ENCODE measurements at regions not wholly inside any gene's neighbourhood (a gene's known extent, or its start where the extent isn't known, plus 50 kb on each side); places are given as distances from the start of the nearest gene placed in this dataset.
"Not testable (repeated sequence)": the region's sequence is repeated elsewhere in the genome, so short reads cannot be mapped to it uniquely, and the experiment has no call there.

DNA sequence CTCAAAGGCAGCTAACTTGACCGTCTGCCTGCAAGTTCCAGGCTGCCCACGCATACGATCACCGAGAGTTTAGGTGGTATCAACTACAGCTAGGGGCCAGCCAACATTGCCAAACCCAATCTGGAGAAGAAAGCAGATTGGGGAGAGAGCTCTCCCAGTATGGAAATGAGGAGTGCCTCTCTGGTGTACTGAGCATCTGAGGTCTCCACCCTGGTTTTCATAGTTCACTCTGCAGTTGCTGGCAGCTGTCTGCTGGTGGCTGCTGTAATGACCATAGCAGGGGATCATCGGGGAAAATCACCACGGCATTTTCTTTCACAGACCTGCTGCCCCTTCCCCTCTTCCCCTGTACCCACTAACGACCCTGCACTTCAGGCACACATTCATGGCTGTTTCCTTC is 201.7 kb downstream of the NUFIP1 start:
- no peaks in the 10 kb centered on the region for H3K36me3 Mint-ChIP-seq (ENCODE audit: low read depth)
- POLR2A ChIA-PET = no interaction called here
- DNase-seq (no peak), ATAC-seq (no peak)
- CTCF ChIA-PET = no interaction called here
- H3K27ac Mint-ChIP-seq = no peak overlapping the region
- no peak overlapping the region for H3K4me3 Mint-ChIP-seq
- no peaks in the 10 kb centered on the region for H3K4me1 Mint-ChIP-seq (ENCODE audit: low read depth)
- peaks cover 6% of the 10 kb centered on the region for H3K27me3 Mint-ChIP-seq (ENCODE audit: low read depth)
- no peaks in the 10 kb centered on the region for H3K9me3 Mint-ChIP-seq (ENCODE audit: insufficient read depth)

DNA sequence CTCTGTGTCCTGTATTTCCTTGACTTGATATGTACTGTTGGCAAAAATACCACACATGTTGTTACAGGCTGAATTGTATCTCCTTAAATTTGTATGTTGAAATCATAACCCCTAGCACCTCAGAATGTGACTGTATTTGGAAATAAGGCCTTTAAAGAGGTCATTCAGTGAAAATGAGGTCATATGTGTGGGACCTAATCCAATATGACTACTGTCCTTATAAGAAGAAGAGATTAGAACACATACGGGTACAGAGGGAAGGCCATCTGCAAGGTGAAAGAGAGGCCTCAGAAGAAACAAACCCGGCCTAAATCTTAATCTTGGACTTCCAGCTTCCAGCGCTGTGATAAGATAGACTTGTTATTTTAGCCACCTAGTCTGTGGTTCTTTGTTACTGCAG is 202.5 kb downstream of the NUFIP1 start:
- H3K36me3 Mint-ChIP-seq (ENCODE audit: low read depth) = no peaks in the 10 kb centered on the region
- H3K27me3 Mint-ChIP-seq (ENCODE audit: low read depth) = peaks cover 4% of the 10 kb centered on the region
- H3K4me1 Mint-ChIP-seq (ENCODE audit: low read depth) = no peaks in the 10 kb centered on the region
- no peak overlapping the region for H3K4me3 Mint-ChIP-seq
- ChIA-PET POLR2A (no interaction called here), CTCF (no interaction called here)
- ATAC-seq = no peak
- no peak overlapping the region for H3K27ac Mint-ChIP-seq
- no peak for DNase-seq
- H3K9me3 Mint-ChIP-seq (ENCODE audit: insufficient read depth) = no peaks in the 10 kb centered on the region

GRCh38 chr13:44785401-44785800 is 203.9 kb downstream of the NUFIP1 start:
- H3K4me1 Mint-ChIP-seq (ENCODE audit: low read depth) = no peaks in the 10 kb centered on the region
- H3K27ac Mint-ChIP-seq = no peak overlapping the region
- ChIA-PET CTCF (no interaction called here), POLR2A (no interaction called here)
- peaks cover 4% of the 10 kb centered on the region for H3K27me3 Mint-ChIP-seq (ENCODE audit: low read depth)
- ATAC-seq (no peak), DNase-seq (no peak)
- no peaks in the 10 kb centered on the region for H3K9me3 Mint-ChIP-seq (ENCODE audit: insufficient read depth)
- H3K4me3 Mint-ChIP-seq = no peak overlapping the region
- no peaks in the 10 kb centered on the region for H3K36me3 Mint-ChIP-seq (ENCODE audit: low read depth)

DNA sequence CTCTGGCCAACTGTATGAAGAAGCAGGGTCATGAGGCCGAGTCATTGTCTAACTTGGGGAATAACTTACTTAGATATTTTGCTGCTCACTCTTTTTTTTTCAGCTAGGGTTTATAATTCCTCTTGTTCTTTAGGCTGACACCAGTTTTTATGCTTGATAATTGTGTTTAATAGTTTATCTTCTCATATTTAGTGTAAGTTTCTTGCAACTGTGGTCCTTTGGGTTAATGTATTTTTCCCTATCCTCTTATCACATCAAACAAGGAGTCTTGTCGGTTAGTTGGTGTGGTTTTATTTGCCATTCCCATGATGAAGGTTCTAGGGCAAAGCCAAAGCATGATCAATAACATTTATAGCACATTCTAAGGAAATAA is 204.6 kb downstream of the NUFIP1 start:
- H3K4me1 Mint-ChIP-seq (ENCODE audit: low read depth) = no peaks in the 10 kb centered on the region
- no peak for ATAC-seq
- H3K4me3 Mint-ChIP-seq = no peak overlapping the region
- no peak for DNase-seq
- H3K9me3 Mint-ChIP-seq (ENCODE audit: insufficient read depth) = no peaks in the 10 kb centered on the region
- H3K27ac Mint-ChIP-seq = no peak overlapping the region
- POLR2A ChIA-PET = no interaction called here
- CTCF ChIA-PET = no interaction called here
- H3K27me3 Mint-ChIP-seq (ENCODE audit: low read depth) = peaks cover 4% of the 10 kb centered on the region
- no peaks in the 10 kb centered on the region for H3K36me3 Mint-ChIP-seq (ENCODE audit: low read depth)

- no peaks in the 10 kb centered on the region for H3K36me3 Mint-ChIP-seq (ENCODE audit: low read depth)
- H3K4me3 Mint-ChIP-seq = no peak overlapping the region
- no peak overlapping the region for H3K27ac Mint-ChIP-seq
- H3K4me1 Mint-ChIP-seq (ENCODE audit: low read depth) = no peaks in the 10 kb centered on the region
- ATAC-seq (no peak), DNase-seq (no peak)
- peaks cover 4% of the 10 kb centered on the region for H3K27me3 Mint-ChIP-seq (ENCODE audit: low read depth)
- CTCF ChIA-PET = no interaction called here
- POLR2A ChIA-PET = no interaction called here
- H3K9me3 Mint-ChIP-seq (ENCODE audit: insufficient read depth) = no peaks in the 10 kb centered on the region
These were observed 205.1 kb downstream of the NUFIP1 start for GRCh38 chr13:44783994-44784707.

- Mint-ChIP-seq H3K4me1 (ENCODE audit: low read depth) (no peaks in the 10 kb centered on the region), H3K36me3 (ENCODE audit: low read depth) (no peaks in the 10 kb centered on the region), H3K9me3 (ENCODE audit: insufficient read depth) (no peaks in the 10 kb centered on the region), H3K27me3 (ENCODE audit: low read depth) (peaks cover 4% of the 10 kb centered on the region), H3K4me3 (no peak overlapping the region), H3K27ac (no peak overlapping the region)
- ATAC-seq = no peak
- POLR2A ChIA-PET = no interaction called here
- CTCF ChIA-PET = no interaction called here
- DNase-seq = no peak
These were observed 204.6 kb upstream of the TSC22D1 start for GRCh38 chr13:44780591-44781280.

DNA sequence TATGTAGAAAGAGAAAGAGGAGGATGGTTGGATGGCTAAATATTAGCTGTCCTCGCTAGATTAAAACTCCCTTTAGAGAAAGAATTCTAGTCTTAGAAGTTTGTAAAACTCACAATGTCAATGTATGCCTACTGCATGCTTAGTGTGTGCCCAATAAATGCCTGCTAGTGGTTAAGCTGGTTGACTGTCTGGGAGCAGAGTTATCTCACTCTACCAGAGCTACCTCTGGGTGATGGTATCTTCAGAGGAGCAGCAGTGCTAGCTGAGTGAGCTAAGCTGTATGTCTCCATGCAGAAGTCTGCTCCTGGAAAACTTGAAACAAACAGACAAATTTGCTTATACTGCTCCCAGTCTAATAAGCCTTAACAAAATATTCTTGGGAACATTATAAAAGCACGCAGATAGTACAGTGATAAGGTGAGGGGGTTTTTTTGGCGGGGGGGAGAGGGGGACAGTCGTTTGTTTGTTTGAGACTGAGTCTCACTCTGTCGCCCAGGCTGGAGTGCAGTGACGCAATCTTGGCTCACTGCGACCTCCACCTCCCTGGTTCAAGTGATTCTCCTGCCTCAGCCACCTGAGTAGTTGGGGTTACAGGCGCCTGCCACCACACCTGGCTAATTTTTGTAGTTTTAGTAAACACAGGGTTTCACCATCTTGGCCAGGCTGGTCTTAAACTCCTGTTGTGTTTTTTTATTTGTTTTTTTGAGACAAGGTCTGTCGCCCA is 202.8 kb upstream of the TSC22D1 start:
- H3K27me3 Mint-ChIP-seq (ENCODE audit: low read depth) = peaks cover 6% of the 10 kb centered on the region
- H3K36me3 Mint-ChIP-seq (ENCODE audit: low read depth) = no peaks in the 10 kb centered on the region
- H3K27ac Mint-ChIP-seq = no peak overlapping the region
- ChIA-PET CTCF (no interaction called here), POLR2A (no interaction called here)
- DNase-seq (no peak), ATAC-seq (no peak)
- H3K4me3 Mint-ChIP-seq = no peak overlapping the region
- H3K9me3 Mint-ChIP-seq (ENCODE audit: insufficient read depth) = no peaks in the 10 kb centered on the region
- no peaks in the 10 kb centered on the region for H3K4me1 Mint-ChIP-seq (ENCODE audit: low read depth)

DNA sequence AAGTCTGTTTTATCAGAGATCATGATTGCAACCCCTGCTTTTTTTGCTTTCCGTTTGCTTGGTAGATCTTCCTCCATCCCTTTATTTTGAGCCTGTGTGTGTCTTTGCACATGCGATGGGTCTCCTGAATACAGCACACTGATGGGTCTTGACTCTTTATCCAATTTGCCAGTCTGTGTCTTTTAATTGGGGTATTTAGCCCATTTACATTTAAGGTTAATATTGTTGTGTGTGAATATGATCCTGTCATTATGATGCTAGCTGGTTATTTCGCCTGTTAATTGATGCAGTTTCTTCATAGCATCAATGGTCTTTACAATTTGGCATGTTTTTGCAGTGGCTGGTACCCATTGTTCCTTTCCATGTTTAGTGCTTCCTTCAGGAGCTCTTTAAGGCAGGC is 199.2 kb upstream of the TSC22D1 start:
- H3K4me3 Mint-ChIP-seq; DNase-seq; H3K36me3 Mint-ChIP-seq (ENCODE audit: low read depth); CTCF ChIA-PET; H3K27me3 Mint-ChIP-seq (ENCODE audit: low read depth); H3K4me1 Mint-ChIP-seq (ENCODE audit: low read depth); ATAC-seq; POLR2A ChIA-PET; H3K27ac Mint-ChIP-seq; H3K9me3 Mint-ChIP-seq (ENCODE audit: insufficient read depth): not testable (repeated sequence)

GRCh38 chr13:44770951-44771350 is 194.8 kb upstream of the TSC22D1 start:
- ATAC-seq (no peak), DNase-seq (no peak)
- CTCF ChIA-PET = interaction anchor here (0.6 to 1.7 kb wide), 2 partner anchors 10 to 203 kb away, joined by 3 to 4 read pairs; no protein-coding TSS in a partner anchor
- POLR2A ChIA-PET = no interaction called here
- Mint-ChIP-seq H3K4me1 (ENCODE audit: low read depth) (peaks cover 19% of the 10 kb centered on the region), H3K27me3 (ENCODE audit: low read depth) (peaks cover 8% of the 10 kb centered on the region), H3K9me3 (ENCODE audit: insufficient read depth) (no peaks in the 10 kb centered on the region), H3K4me3 (no peak overlapping the region), H3K36me3 (ENCODE audit: low read depth) (no peaks in the 10 kb centered on the region), H3K27ac (no peak overlapping the region)

DNA sequence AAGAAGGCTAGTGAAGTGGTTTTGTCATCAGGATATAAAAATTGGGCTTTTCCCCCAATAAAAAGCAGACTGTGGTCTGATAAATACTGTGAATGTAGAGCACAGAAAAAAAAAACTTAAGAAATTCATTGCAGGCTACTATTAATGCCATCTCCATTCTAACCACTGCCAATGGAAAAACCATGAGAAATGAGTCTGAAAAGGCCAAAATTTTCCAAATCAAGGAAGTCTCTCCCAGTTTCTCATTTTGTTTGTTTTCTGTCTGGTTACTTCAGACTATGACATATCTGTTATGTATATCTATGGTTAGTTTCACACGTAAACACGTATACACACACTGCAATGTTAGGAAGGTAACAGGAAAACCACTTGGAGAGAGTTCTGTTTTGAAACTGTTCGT is 193.6 kb upstream of the TSC22D1 start:
- ChIA-PET CTCF (no interaction called here), POLR2A (no interaction called here)
- Mint-ChIP-seq H3K27me3 (ENCODE audit: low read depth) (peaks cover 7% of the 10 kb centered on the region), H3K4me1 (ENCODE audit: low read depth) (peaks cover 19% of the 10 kb centered on the region), H3K9me3 (ENCODE audit: insufficient read depth) (no peaks in the 10 kb centered on the region), H3K36me3 (ENCODE audit: low read depth) (no peaks in the 10 kb centered on the region), H3K27ac (no peak overlapping the region), H3K4me3 (no peak overlapping the region)
- ATAC-seq (no peak), DNase-seq (no peak)

- ChIA-PET CTCF (no interaction called here), POLR2A (no interaction called here)
- Mint-ChIP-seq H3K9me3 (ENCODE audit: insufficient read depth) (no peaks in the 10 kb centered on the region), H3K4me1 (ENCODE audit: low read depth) (peaks cover 19% of the 10 kb centered on the region), H3K36me3 (ENCODE audit: low read depth) (no peaks in the 10 kb centered on the region), H3K27me3 (ENCODE audit: low read depth) (peaks cover 3% of the 10 kb centered on the region), H3K27ac (peak overlapping the region; percentile 59), H3K4me3 (no peak overlapping the region)
- no peak for DNase-seq
- peak; percentile 23 for ATAC-seq
These were observed 192.8 kb upstream of the TSC22D1 start for GRCh38 chr13:44768775-44769581.

DNA sequence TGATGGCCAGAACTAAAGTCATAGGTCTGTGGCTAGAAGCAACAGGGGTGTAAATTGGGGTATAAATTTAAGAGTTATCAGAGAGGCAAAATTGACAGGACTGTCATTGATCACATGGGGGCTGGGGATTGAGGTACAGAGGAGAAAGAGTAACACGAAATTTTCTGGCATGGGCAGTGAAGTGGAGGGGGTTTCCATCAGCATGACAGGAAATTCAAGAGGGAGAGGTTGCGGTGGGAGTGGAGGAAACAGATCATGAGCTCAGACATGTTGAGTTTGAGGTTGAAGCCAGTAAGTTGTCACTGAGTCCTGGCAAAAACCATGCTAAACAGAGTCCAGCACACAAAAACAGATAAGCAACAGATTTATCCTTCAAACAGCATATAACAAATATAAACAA is 192.1 kb upstream of the TSC22D1 start:
- H3K4me3 Mint-ChIP-seq = no peak overlapping the region
- H3K27me3 Mint-ChIP-seq (ENCODE audit: low read depth) = peaks cover 3% of the 10 kb centered on the region
- peak; percentile 54 for DNase-seq
- POLR2A ChIA-PET = no interaction called here
- peaks cover 19% of the 10 kb centered on the region for H3K4me1 Mint-ChIP-seq (ENCODE audit: low read depth)
- H3K27ac Mint-ChIP-seq = peak overlapping the region; percentile 59
- peak; percentile 74 for ATAC-seq
- CTCF ChIA-PET = no interaction called here
- no peaks in the 10 kb centered on the region for H3K36me3 Mint-ChIP-seq (ENCODE audit: low read depth)
- no peaks in the 10 kb centered on the region for H3K9me3 Mint-ChIP-seq (ENCODE audit: insufficient read depth)
